Astrocyte of the spinal cord (primary cell): ENCODE measurements at regions not wholly inside any gene's neighbourhood (a gene's known extent, or its start where the extent isn't known, plus 50 kb on each side); places are given as distances from the start of the nearest gene placed in this dataset.

Source experiments
- DNase-seq: peaks from one replicate; pipeline ENCODE4 v3.0.0; 2011; ENCODE audit warnings: low read depth, low spot score
- H3K4me3 ChIP-seq: 2 replicates; pipeline ENCODE4 v1.5.1; 2011; ENCODE audit warnings: low read depth, mild to moderate bottlenecking, low read length, moderate library complexity
- in situ Hi-C: cut with HindIII; loops from 2 replicates; pipeline ENCODE4 v1.10.0; 2017; ENCODE audit warnings: low sequenced_read_pairs
- TF ChIP-seq, protein P1 (sequence below): IDR thresholded peaks from 2 replicates; pipeline ENCODE4 v1.5.1; 2012; ENCODE audit warnings: low read depth, mild to moderate bottlenecking, low read length, inconsistent platforms

DNA sequence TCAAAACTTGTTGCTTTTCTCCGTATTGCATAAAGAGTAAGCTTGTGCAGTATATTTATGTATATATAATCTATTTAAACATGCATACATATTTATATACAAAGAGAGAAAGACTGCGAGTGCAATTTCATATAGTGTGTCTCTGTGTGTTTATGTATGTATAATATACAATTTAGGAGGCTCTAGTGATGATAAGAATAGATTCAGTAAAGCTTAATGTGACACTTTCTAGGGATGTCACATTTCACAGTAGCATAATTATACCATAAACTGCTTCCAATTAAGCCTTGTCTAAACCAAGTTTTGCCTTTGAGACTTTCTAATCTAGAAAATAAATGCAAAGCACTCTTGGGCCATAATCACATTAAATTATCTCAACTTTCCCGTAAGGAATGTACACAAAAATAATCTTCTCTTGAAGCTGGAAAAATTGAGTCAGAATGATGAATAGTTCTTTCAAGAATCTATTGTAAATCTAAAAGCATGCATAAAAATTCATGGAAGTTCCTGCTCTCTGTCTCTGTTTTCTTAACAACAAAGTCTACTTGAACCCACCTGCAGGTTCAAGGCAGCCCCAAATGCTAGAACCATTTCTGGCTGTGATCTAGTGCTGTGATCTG is 114.1 kb upstream of the NPY2R start:
- no peak for DNase-seq

DNA sequence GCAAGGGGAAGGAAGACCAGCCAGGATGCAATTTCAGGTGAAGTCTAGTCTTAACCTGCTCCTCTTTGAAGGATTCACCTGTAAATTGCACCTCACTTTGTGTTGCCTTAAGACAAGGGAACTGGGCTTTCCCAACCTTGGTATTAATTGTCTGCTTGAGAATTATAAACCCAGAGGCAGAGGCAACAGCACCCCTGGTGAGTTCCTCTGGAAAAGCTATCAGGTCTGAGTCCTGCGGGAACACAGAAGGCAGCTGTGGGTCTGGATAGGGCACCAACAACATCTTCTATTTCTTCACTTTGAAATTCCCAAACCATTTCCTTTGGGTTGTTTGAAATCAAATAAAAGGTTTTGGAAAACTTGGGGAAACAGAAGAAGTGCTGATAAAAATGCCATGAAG is 109.2 kb upstream of the NPY2R start:
- in situ Hi-C loops, result no loop called here
- DNase-seq, result no peak
- no peak overlapping the region for H3K4me3 ChIP-seq
- TF ChIP-seq, protein P1, sequence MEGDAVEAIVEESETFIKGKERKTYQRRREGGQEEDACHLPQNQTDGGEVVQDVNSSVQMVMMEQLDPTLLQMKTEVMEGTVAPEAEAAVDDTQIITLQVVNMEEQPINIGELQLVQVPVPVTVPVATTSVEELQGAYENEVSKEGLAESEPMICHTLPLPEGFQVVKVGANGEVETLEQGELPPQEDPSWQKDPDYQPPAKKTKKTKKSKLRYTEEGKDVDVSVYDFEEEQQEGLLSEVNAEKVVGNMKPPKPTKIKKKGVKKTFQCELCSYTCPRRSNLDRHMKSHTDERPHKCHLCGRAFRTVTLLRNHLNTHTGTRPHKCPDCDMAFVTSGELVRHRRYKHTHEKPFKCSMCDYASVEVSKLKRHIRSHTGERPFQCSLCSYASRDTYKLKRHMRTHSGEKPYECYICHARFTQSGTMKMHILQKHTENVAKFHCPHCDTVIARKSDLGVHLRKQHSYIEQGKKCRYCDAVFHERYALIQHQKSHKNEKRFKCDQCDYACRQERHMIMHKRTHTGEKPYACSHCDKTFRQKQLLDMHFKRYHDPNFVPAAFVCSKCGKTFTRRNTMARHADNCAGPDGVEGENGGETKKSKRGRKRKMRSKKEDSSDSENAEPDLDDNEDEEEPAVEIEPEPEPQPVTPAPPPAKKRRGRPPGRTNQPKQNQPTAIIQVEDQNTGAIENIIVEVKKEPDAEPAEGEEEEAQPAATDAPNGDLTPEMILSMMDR, result no peak

More for the DNA sequence above, 114.1 kb upstream of the NPY2R start:
- in situ Hi-C loops, result no loop called here
- TF ChIP-seq, protein P1, result no peak
- H3K4me3 ChIP-seq, result no peak overlapping the region

DNA sequence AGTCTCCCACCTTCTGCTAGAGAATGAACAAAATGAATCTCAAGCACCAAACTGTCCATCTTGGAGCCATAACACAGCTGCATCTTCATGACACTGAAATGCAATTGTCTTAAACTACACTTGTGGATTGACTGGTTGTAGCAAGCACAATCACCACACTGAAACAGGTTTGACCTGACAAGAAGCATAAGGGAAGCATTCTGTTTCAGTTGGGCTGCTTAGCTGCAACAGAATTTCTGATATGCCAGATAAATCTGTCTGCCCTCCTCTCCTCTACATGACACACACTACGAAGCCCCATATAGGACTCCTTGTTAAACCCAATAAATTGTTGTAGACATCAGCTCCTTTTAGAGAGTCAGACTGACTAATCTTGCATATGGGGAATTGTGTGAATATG is 101.8 kb upstream of the NPY2R start:
- no peak for DNase-seq
- no peak overlapping the region for H3K4me3 ChIP-seq
- TF ChIP-seq, protein P1, result no peak
- in situ Hi-C loops, result no loop called here

DNA sequence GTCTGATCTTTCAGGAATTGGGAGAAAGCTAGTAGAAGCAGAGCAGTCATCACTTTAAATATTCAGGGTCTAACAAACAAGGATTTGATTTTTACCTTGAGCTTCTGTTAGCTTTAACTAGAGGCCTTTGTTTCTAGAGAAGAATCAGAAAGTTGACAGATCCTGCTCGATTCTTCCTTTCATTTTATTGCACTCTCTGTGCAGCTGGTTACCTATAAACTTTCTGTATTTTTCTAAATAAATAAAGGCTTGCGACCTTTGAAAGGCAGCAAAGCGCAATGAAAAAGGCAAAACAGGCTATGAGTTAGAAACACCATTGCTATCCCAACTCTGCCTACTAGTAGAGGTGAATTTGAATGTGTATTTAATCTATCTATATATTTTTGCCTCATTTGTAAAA is 101.4 kb upstream of the NPY2R start:
- in situ Hi-C loops, result no loop called here
- H3K4me3 ChIP-seq, result no peak overlapping the region
- no peak for DNase-seq

DNA sequence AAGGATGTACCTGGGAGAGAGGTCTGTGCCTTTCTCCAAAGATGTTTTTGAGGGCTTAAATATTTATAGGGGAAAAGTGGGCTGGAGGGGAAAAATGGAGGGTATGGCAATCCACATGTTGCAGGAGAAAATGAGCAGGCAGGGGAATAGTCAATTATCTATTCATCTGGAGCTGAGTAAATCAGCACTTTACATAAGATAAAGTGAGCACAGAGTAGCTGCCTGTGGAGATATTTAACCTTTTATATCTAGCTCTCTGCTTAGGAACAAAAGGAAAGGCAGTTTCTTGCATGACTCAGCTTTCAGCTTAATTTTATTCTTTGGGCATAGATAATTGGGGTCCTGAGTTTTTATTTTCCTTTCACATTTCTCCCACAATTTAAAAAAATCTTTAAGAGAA is 93.6 kb upstream of the NPY2R start:
- no peak overlapping the region for H3K4me3 ChIP-seq
- DNase-seq, result no peak
- in situ Hi-C loops, result no loop called here
- TF ChIP-seq, protein P1, result no peak

More for the DNA sequence above, 101.4 kb upstream of the NPY2R start:
- TF ChIP-seq, protein P1, result no peak

DNA sequence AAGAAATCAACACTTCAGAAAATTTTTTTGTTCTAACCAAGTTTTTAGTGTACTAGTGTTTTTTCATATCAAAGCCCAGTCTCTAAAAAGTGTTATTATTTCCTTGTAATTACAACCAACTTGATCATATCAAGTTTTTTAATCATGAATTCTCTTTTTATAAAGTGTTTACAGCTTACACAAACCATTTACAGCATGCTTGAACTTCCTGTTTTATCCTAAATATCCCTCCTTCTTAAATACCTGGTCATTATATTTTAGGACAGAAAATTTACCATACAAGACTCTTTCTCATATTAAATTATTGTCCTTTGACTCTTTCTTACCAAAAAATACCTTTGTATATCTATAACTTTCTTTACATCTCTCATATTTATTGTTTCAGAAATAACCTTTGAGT is 89.4 kb upstream of the NPY2R start:
- H3K4me3 ChIP-seq, result no peak overlapping the region
- in situ Hi-C loops, result no loop called here
- no peak for DNase-seq
- TF ChIP-seq, protein P1, result no peak
